ENCODE measurements at regions not wholly inside any gene's neighbourhood (a gene's known extent, or its start where the extent isn't known, plus 50 kb on each side); places are given as distances from the start of the nearest gene placed in this dataset.

GRCh38 chr12:63308671-63309070, 157.7 kb upstream of the AVPR1A start:
- no peak for TF ChIP-seq CTCF (conservative IDR thresholded peaks at IDR 0.05; ENCODE audit: low read depth, low read length)
- no peak for TF ChIP-seq EZH2 (IDR thresholded peaks at IDR 0.05; ENCODE audit: borderline replicate concordance, low read depth, low read length, poor library complexity, severe bottlenecking)

Measured in A673 (cell line).